Spleen (tissue), 11 donors: ENCODE measurements at regions not wholly inside any gene's neighbourhood (a gene's known extent, or its start where the extent isn't known, plus 50 kb on each side); places are given as distances from the start of the nearest gene placed in this dataset.

Experiments used
- DNase-seq: peaks from one replicate; pipeline ENCODE4 v3.0.0-alpha.2; 2020
- H3K27ac ChIP-seq, 8 donors: fragments of 200-600 bp; sonication (generic) in 7 of 8; 1 replicate in 4 of 8; 2 replicates in 4 of 8; pipeline versions ENCODE4 v1.5.0 to v1.8.0; 2016 to 2021; ENCODE audit warnings: inconsistent platforms in 4 of 8, mild to moderate bottlenecking in 4 of 8, moderate library complexity in 1 of 8
- H3K27me3 ChIP-seq, 7 donors: fragments of 200-600 bp; sonication (generic) in 6 of 7; replicated peaks in 1 of 7; 1 replicate in 4 of 7; 2 replicates in 3 of 7; pipeline versions ENCODE4 v1.5.0 to v1.8.0; 2016 to 2021; ENCODE audit warnings: inconsistent platforms in 3 of 7, mild to moderate bottlenecking in 1 of 7
- H3K36me3 ChIP-seq, 6 donors: fragments of 200-600 bp; sonication (generic) in 5 of 6; 1 replicate in 4 of 6; 2 replicates in 2 of 6; pipeline versions ENCODE4 v1.5.0 to v1.8.0; 2016 to 2021; ENCODE audit warnings: inconsistent platforms in 2 of 6
- H3K4me1 ChIP-seq, 6 donors: fragments of 200-600 bp; sonication (generic) in 5 of 6; 1 replicate in 3 of 6; 2 replicates in 3 of 6; pipeline versions ENCODE4 v1.5.0 to v1.8.0; 2016 to 2021; ENCODE audit warnings: inconsistent platforms in 3 of 6
- H3K4me3 ChIP-seq, 8 donors: fragments of 200-600 bp; sonication (generic) in 7 of 8; 1 replicate in 4 of 8; 2 replicates in 4 of 8; pipeline versions ENCODE4 v1.5.0 to v1.8.0; 2016 to 2021; ENCODE audit warnings: inconsistent platforms in 4 of 8, mild to moderate bottlenecking in 4 of 8, moderate library complexity in 2 of 8
- H3K9me3 ChIP-seq, 8 donors: fragments of 200-600 bp; sonication (generic) in 7 of 8; 1 replicate in 4 of 8; 2 replicates in 4 of 8; pipeline versions ENCODE4 v1.5.0 to v1.8.0; 2016 to 2021; ENCODE audit warnings: inconsistent platforms in 4 of 8
- POLR2A ChIP-seq, 3 donors: fragments of 450-650 bp; IDR thresholded peaks; one replicate each; pipeline ENCODE4 v1.5.1; 2017; ENCODE audit warnings: antibody characterized with exemption in 3 of 3, mild to moderate bottlenecking in 1 of 3
- POLR2AphosphoS5 ChIP-seq, 3 donors: sonication (generic); formaldehyde crosslinking; IDR thresholded peaks; one replicate each; pipeline ENCODE4 v1.5.1; 2017; ENCODE audit warnings: antibody characterized with exemption in 3 of 3
- WGBS, 5 donors: extraction: QIAGEN DNeasy Blood & Tissue Kit in 3 of 5; methylation state at CpG; one replicate each; pipeline versions ENCODE4 v1.1.5 to v1.1.7; 2013 to 2018; 5-methylcytosine and 5-hydroxymethylcytosine counted together
- intact Hi-C: fragments of 100-400 bp; cut with DNase I; formaldehyde crosslinking; loops from one replicate; pipeline ENCODE4 v1.15.0; 2023; ENCODE audit warnings: low total_unique reads
- TF ChIP-seq, protein P1 (sequence below), 11 experiments: fragments of 200-600 bp in 7 of 11; fragments of 450-650 bp in 4 of 11; sonication (generic) in 4 of 11; IDR thresholded peaks in 8 of 11; conservative IDR thresholded peaks in 3 of 11; 1 replicate in 7 of 11; 2 replicates in 4 of 11; pipeline versions ENCODE4 v1.4.0 to v1.8.0; 2016 to 2021; ENCODE audit warnings: antibody characterized with exemption in 11 of 11, inconsistent platforms in 4 of 11, mild to moderate bottlenecking in 1 of 11
- donor health status: healthy with polysubstance abuse.
- donor health status: DM: no; HTN: no; CAD: no; lungs with moderate emphysema.
- donor health status: DM: no; HTN: no; CAD: no.
- donor health status: Bipolar disorder and iron deficiency.
- donor health status: healthy.
- donor health status: DM: no; HTN: no; CAD: no.
- donor health status: DM: yes; HTN: yes; CAD: no.

DNA sequence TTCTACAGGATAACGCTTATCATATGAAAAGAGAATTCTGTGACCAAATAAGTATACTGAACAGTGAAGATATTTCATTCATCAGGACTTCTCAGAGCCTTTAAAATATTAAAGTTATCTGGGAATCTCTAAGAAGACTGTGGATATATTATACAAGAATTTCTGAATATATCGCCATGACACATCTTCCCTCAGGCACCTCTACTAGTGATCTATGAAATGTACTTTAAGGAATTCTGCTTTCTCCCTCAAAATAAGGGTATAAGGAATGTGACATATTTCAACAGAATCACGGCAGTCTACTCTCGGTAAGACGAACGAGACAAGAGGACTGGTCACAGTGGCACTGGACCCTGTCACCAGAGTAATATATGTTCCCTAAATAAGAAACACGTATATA, 504.2 kb upstream of the PHF14 start:
- Histone ChIP-seq H3K27ac (no peak overlapping the region), H3K36me3 (no peaks in the 10 kb centered on the region), H3K27me3 (no peaks in the 10 kb centered on the region), H3K9me3 (no peaks in the 10 kb centered on the region), H3K4me3 (no peak overlapping the region), H3K4me1 (no peaks in the 10 kb centered on the region)
- intact Hi-C loops = no loop called here
- TF ChIP-seq, protein P1, sequence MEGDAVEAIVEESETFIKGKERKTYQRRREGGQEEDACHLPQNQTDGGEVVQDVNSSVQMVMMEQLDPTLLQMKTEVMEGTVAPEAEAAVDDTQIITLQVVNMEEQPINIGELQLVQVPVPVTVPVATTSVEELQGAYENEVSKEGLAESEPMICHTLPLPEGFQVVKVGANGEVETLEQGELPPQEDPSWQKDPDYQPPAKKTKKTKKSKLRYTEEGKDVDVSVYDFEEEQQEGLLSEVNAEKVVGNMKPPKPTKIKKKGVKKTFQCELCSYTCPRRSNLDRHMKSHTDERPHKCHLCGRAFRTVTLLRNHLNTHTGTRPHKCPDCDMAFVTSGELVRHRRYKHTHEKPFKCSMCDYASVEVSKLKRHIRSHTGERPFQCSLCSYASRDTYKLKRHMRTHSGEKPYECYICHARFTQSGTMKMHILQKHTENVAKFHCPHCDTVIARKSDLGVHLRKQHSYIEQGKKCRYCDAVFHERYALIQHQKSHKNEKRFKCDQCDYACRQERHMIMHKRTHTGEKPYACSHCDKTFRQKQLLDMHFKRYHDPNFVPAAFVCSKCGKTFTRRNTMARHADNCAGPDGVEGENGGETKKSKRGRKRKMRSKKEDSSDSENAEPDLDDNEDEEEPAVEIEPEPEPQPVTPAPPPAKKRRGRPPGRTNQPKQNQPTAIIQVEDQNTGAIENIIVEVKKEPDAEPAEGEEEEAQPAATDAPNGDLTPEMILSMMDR (IDR thresholded peaks at IDR 0.05 in 8 of 11, conservative IDR thresholded peaks at IDR 0.05 in 3 of 11) = no peak
- TF ChIP-seq POLR2A (IDR thresholded peaks at IDR 0.05) (no peak), POLR2AphosphoS5 (IDR thresholded peaks at IDR 0.05) (no peak)
- WGBS, 5 donors = 59 to 72% (median 65%) methylated on average over 7 of the region's 7 CpGs
- no peak for DNase-seq

DNA sequence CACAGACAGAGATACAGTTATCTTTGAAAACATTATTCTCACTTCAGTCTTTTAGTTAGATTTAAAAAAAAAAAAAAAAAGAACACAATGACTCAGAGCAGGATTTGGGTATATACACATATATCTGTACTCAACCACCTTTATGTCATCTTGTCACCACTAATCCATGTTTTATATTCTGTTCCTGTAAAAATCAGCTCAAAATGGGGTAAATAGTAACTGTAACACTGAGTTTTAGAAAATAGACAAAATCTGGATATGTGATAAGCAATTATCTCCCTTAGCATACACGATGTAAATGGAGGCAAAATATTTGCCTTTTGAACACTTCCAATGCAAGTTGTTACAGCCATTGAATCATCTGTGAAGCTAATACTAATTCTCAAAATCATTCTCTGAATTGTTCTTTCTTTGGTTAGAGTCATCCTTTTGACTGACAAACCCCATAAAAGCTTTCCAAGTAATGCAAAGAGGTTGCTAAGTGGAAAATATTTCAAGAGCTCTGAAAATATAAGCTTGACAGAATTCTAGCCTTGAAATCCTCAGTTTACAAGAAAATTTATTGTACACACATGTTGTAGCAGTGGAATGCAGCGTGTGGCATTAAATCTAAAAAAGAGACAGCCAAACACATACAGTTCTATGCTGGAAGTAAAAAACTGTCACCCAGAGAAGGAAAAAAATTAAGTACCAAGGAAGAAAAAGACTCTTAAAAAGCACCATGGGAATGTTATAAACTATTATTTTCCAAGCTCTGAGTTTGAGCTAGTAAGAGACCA, 502.2 kb upstream of the PHF14 start:
- no peaks in the 10 kb centered on the region for H3K36me3 ChIP-seq
- H3K4me1 ChIP-seq = no peaks in the 10 kb centered on the region
- H3K9me3 ChIP-seq = no peaks in the 10 kb centered on the region
- H3K4me3 ChIP-seq = no peak overlapping the region
- no peak overlapping the region for H3K27ac ChIP-seq
- TF ChIP-seq POLR2AphosphoS5 (IDR thresholded peaks at IDR 0.05) (no peak), POLR2A (IDR thresholded peaks at IDR 0.05) (no peak)
- TF ChIP-seq, protein P1 (IDR thresholded peaks at IDR 0.05 in 8 of 11, conservative IDR thresholded peaks at IDR 0.05 in 3 of 11) = no peak
- H3K27me3 ChIP-seq = no peaks in the 10 kb centered on the region
- intact Hi-C loops = no loop called here
- WGBS, 5 donors = 69 to 78% (median 73%) methylated on average over 2 of the region's 2 CpGs
- no peak for DNase-seq

DNA sequence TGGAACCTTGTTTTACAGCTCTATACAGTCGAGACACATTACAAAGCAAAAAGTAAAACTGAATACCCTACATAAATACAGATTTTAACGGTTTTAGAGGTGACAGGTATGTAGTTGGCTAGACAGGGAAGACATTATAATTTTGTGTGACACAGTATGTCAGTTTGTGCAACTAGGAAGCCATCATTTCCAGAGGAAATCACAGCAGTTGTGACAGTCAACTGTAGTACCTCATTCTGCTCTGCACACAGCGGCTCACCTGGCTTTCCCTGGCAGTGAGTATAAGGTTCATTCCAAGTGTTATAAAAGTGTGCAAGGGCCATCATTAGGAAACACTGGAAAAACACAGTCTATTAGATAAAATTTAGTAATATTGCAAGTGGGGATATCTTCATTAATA, 501.6 kb upstream of the PHF14 start:
- H3K4me3 ChIP-seq = no peak overlapping the region
- no peaks in the 10 kb centered on the region for H3K4me1 ChIP-seq
- H3K36me3 ChIP-seq = no peaks in the 10 kb centered on the region
- H3K27me3 ChIP-seq = no peaks in the 10 kb centered on the region
- TF ChIP-seq POLR2AphosphoS5 (IDR thresholded peaks at IDR 0.05) (no peak), POLR2A (IDR thresholded peaks at IDR 0.05) (no peak)
- TF ChIP-seq, protein P1 (IDR thresholded peaks at IDR 0.05 in 8 of 11, conservative IDR thresholded peaks at IDR 0.05 in 3 of 11) = no peak
- no peak for DNase-seq
- no peak overlapping the region for H3K27ac ChIP-seq
- 56 to 73% (median 66%) methylated on average over 3 of the region's 3 CpGs for WGBS, 5 donors
- no peaks in the 10 kb centered on the region for H3K9me3 ChIP-seq
- intact Hi-C loops = no loop called here

DNA sequence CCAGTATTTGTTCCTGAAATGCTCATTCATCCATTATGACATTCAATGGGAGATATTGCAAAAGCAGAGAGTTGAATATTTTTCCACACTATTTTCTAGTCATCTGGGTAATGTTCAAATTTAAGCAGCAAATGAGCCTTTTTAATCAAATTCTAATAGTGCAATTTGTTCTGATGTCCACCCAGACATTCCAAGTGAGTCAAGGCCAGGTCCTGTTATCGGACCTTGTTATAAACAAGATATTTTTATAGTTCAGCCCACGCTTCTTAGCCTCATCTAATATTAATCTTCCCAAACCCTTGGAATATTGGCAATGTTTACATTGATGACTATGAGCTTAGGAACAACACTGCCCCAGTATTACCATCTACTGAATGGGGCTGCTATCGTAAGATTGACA, 500.1 kb upstream of the PHF14 start:
- WGBS, 5 donors = 78 to 81% (median 81%) methylated on average over 3 of the region's 3 CpGs
- DNase-seq = no peak
- intact Hi-C loops = no loop called here

More for the DNA sequence above, 500.1 kb upstream of the PHF14 start:
- Histone ChIP-seq H3K27me3 (no peaks in the 10 kb centered on the region), H3K4me1 (no peaks in the 10 kb centered on the region), H3K9me3 (no peaks in the 10 kb centered on the region), H3K27ac (no peak overlapping the region), H3K4me3 (no peak overlapping the region), H3K36me3 (no peaks in the 10 kb centered on the region)
- TF ChIP-seq POLR2A (IDR thresholded peaks at IDR 0.05) (no peak), POLR2AphosphoS5 (IDR thresholded peaks at IDR 0.05) (no peak)
- TF ChIP-seq, protein P1 (IDR thresholded peaks at IDR 0.05 in 8 of 11, conservative IDR thresholded peaks at IDR 0.05 in 3 of 11) = no peak
